Upper lobe of left lung (tissue), 4 donors: ENCODE measurements at regions not wholly inside any gene's neighbourhood (a gene's known extent, or its start where the extent isn't known, plus 50 kb on each side); places are given as distances from the start of the nearest gene placed in this dataset.

Experiments used
- POLR2A ChIP-seq, 4 donors: fragments of 450-650 bp; IDR thresholded peaks; one replicate each; pipeline ENCODE4 v1.5.1; 2016 to 2017; ENCODE audit warnings: antibody characterized with exemption in 4 of 4, mild to moderate bottlenecking in 2 of 4
- POLR2AphosphoS5 ChIP-seq, 2 donors: sonication (generic); formaldehyde crosslinking; IDR thresholded peaks; one replicate each; pipeline ENCODE4 v1.5.1; 2017; ENCODE audit warnings: antibody characterized with exemption in 2 of 2
- TF ChIP-seq, protein P1 (sequence below), 6 experiments: fragments of 450-650 bp in 4 of 6; fragments of 200-600 bp in 2 of 6; sonication (generic) in 2 of 6; IDR thresholded peaks; one replicate each; pipeline ENCODE4 v1.5.1; 2016 to 2019; ENCODE audit warnings: antibody characterized with exemption in 6 of 6

DNA sequence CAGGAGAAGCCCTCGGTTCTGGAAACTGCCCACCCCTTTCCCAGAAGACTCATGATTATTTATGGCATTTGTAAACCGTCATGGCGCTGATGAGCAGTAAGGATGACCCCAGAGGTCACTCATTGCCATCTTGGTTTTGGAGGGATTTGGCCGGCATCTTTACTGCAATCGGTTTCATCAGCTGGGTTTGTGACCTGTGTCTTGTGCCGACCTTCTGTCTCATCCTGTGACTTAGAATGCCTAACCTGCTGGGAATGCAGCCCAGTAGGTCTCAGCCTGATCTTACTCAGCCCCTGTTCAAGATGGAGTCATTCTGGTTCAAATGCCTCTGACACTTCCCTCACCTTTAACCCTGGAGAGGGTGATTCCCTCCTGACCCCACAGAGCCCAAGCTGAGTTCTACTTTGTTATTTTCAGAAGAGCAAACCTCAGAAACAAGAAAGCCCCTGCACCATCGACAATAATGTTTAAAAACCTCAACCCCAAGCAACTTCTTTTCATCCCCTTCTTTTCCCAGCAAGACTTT lies 105.5 kb upstream of the SFSWAP start:
- TF ChIP-seq, protein P1, sequence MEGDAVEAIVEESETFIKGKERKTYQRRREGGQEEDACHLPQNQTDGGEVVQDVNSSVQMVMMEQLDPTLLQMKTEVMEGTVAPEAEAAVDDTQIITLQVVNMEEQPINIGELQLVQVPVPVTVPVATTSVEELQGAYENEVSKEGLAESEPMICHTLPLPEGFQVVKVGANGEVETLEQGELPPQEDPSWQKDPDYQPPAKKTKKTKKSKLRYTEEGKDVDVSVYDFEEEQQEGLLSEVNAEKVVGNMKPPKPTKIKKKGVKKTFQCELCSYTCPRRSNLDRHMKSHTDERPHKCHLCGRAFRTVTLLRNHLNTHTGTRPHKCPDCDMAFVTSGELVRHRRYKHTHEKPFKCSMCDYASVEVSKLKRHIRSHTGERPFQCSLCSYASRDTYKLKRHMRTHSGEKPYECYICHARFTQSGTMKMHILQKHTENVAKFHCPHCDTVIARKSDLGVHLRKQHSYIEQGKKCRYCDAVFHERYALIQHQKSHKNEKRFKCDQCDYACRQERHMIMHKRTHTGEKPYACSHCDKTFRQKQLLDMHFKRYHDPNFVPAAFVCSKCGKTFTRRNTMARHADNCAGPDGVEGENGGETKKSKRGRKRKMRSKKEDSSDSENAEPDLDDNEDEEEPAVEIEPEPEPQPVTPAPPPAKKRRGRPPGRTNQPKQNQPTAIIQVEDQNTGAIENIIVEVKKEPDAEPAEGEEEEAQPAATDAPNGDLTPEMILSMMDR (IDR thresholded peaks at IDR 0.05) = no peak
- TF ChIP-seq POLR2A (IDR thresholded peaks at IDR 0.05) (no peak), POLR2AphosphoS5 (IDR thresholded peaks at IDR 0.05) (no peak)
